Nephron progenitor cell (in vitro differentiated cells): ENCODE measurements at regions not wholly inside any gene's neighbourhood (a gene's known extent, or its start where the extent isn't known, plus 50 kb on each side); places are given as distances from the start of the nearest gene placed in this dataset.
A peak's percentile ranks its signal among the peaks of the same experiment; 100 is the strongest.

Source experiments
- DNase-seq: peaks from one replicate; pipeline ENCODE4 v3.0.0; 2021
- H3K27ac Mint-ChIP-seq: 2 replicates; pipeline ENCODE4 v1.8.0; 2021; ENCODE audit warnings: mild to moderate bottlenecking, moderate library complexity, mixed read lengths
- H3K27me3 Mint-ChIP-seq: 2 replicates; pipeline ENCODE4 v1.8.0; 2021; ENCODE audit warnings: mild to moderate bottlenecking, low read depth, mixed read lengths; ENCODE audit not compliant: poor library complexity
- H3K36me3 Mint-ChIP-seq: 2 replicates; pipeline ENCODE4 v1.8.0; 2021; ENCODE audit warnings: low read depth, mixed read lengths
- H3K4me1 Mint-ChIP-seq: 2 replicates; pipeline ENCODE4 v1.8.0; 2021; ENCODE audit warnings: mixed read lengths
- H3K4me3 Mint-ChIP-seq: 2 replicates; pipeline ENCODE4 v1.8.0; 2021; ENCODE audit warnings: mild to moderate bottlenecking, moderate library complexity, mixed read lengths
- H3K9me3 Mint-ChIP-seq: 2 replicates; pipeline ENCODE4 v1.8.0; 2021; ENCODE audit warnings: mild to moderate bottlenecking, moderate library complexity, mixed read lengths
- TF ChIP-seq, protein P1 (sequence below): fragments of 200-600 bp; sonication (generic); IDR thresholded peaks from 2 replicates; pipeline ENCODE4 v1.5.0; 2021; ENCODE audit warnings: antibody characterized with exemption

DNA sequence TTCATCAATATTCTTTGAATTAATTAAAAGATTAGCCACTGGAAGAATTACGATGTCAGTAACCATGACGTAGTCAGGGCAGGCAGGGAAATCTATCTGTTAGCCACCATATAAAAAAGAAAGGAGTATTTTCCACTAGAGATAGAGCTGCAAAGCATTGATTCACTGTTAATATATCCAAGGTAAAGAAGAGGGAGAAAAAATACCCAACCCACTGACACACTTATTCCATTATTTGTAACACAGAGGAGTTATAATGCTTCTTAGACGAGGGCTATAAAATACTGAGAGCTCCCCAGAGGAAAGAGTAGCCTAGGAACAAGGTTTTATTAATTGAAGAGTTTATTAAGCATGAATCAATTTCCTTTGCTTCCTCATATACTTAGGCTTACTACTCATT is 382.2 kb upstream of the CDH6 start:
- Mint-ChIP-seq H3K4me3 (no peak overlapping the region), H3K27me3 (peaks cover under 1% of the 10 kb centered on the region), H3K9me3 (no peaks in the 10 kb centered on the region), H3K36me3 (no peaks in the 10 kb centered on the region), H3K27ac (no peak overlapping the region), H3K4me1 (no peaks in the 10 kb centered on the region)
- DNase-seq = no peak
- TF ChIP-seq, protein P1, sequence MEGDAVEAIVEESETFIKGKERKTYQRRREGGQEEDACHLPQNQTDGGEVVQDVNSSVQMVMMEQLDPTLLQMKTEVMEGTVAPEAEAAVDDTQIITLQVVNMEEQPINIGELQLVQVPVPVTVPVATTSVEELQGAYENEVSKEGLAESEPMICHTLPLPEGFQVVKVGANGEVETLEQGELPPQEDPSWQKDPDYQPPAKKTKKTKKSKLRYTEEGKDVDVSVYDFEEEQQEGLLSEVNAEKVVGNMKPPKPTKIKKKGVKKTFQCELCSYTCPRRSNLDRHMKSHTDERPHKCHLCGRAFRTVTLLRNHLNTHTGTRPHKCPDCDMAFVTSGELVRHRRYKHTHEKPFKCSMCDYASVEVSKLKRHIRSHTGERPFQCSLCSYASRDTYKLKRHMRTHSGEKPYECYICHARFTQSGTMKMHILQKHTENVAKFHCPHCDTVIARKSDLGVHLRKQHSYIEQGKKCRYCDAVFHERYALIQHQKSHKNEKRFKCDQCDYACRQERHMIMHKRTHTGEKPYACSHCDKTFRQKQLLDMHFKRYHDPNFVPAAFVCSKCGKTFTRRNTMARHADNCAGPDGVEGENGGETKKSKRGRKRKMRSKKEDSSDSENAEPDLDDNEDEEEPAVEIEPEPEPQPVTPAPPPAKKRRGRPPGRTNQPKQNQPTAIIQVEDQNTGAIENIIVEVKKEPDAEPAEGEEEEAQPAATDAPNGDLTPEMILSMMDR = no peak

DNA sequence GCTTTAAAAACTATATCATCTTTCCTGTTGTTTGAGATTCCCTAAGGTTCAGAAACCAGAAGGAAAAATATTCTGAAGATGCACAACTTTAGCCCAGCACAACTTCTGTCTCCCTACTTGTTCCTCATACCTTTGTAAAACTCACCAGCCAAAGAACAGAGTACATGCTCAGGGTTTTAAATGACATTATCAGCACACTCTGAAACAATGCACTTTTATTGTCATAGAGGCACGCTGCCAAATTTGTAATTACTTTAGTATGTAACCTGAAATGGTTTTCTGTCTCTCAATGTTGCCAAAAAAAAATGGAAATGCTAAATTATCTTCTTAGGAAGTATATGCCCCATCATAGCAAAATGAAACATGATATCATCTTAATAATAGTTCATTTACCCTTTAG is 383.6 kb upstream of the CDH6 start:
- DNase-seq = no peak
- H3K4me3 Mint-ChIP-seq = no peak overlapping the region
- H3K27me3 Mint-ChIP-seq = no peaks in the 10 kb centered on the region
- no peaks in the 10 kb centered on the region for H3K4me1 Mint-ChIP-seq
- H3K27ac Mint-ChIP-seq = no peak overlapping the region
- TF ChIP-seq, protein P1 = no peak
- no peaks in the 10 kb centered on the region for H3K9me3 Mint-ChIP-seq
- H3K36me3 Mint-ChIP-seq = no peaks in the 10 kb centered on the region

GRCh38 chr5:30808996-30809395 is 384.5 kb upstream of the CDH6 start:
- Mint-ChIP-seq H3K27ac (no peak overlapping the region), H3K4me1 (no peaks in the 10 kb centered on the region), H3K36me3 (no peaks in the 10 kb centered on the region), H3K27me3 (no peaks in the 10 kb centered on the region), H3K9me3 (no peaks in the 10 kb centered on the region), H3K4me3 (no peak overlapping the region)
- TF ChIP-seq, protein P1 = no peak
- DNase-seq = peak; percentile 4

GRCh38 chr5:30804739-30805505 is 388.6 kb upstream of the CDH6 start:
- DNase-seq = no peak
- H3K36me3 Mint-ChIP-seq = no peaks in the 10 kb centered on the region
- H3K4me3 Mint-ChIP-seq = no peak overlapping the region
- H3K27me3 Mint-ChIP-seq = no peaks in the 10 kb centered on the region
- no peak overlapping the region for H3K27ac Mint-ChIP-seq
- TF ChIP-seq, protein P1 = no peak
- no peaks in the 10 kb centered on the region for H3K4me1 Mint-ChIP-seq
- no peaks in the 10 kb centered on the region for H3K9me3 Mint-ChIP-seq

- DNase-seq = no peak
- H3K36me3 Mint-ChIP-seq = no peaks in the 10 kb centered on the region
- H3K27me3 Mint-ChIP-seq = no peaks in the 10 kb centered on the region
- TF ChIP-seq, protein P1 = no peak
- H3K9me3 Mint-ChIP-seq = no peaks in the 10 kb centered on the region
- no peak overlapping the region for H3K27ac Mint-ChIP-seq
- H3K4me1 Mint-ChIP-seq = no peaks in the 10 kb centered on the region
- no peak overlapping the region for H3K4me3 Mint-ChIP-seq
Measured at GRCh38 chr5:30802961-30803705, 390.4 kb upstream of the CDH6 start.
